ENCODE measurements at regions not wholly inside any gene's neighbourhood (a gene's known extent, or its start where the extent isn't known, plus 50 kb on each side); places are given as distances from the start of the nearest gene placed in this dataset.

DNA sequence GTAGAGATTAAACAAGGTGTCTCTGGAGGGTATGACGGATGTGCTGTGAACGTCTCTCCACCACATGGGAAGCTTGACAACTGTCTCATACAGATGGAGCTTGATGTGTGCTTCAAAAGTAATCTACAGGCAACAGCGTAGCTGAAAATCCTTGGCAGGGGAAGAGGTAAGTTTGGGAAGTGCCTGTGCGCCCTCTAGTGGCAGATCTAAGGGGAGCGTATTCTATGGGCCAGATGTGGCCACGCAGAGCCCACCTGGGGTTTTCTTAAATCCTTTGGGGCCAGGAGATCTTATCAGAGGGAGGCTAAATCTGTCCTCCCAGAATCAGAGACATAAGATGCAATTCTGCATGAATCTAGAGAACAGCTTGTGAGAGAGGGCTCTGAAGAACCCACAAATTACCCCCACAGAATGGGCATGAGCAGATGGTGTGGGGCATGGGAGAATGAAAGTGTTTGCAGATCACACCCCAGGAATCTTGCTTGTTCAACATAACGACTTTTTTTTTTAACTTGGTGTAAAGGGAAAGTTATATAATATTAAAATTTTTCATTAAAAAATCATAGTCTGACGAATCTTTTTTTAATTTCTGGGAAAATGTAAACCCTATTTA is 91.2 kb upstream of the MPP7 start:
- Histone ChIP-seq H3F3A (replicated peaks; ENCODE audit: low read depth) (no peaks in the 10 kb centered on the region), H3K27me3 (ENCODE audit: insufficient read depth) (no peaks in the 10 kb centered on the region), H3K36me3 (ENCODE audit: insufficient read depth) (no peaks in the 10 kb centered on the region), H3K79me2 (replicated peaks; ENCODE audit: insufficient read depth) (no peaks in the 10 kb centered on the region), H3K9me2 (ENCODE audit: insufficient read depth) (no peaks in the 10 kb centered on the region), H3K4me2 (no peak overlapping the region), H3K4me3 (no peak overlapping the region), H3K27ac (ENCODE audit: low read depth) (no peak overlapping the region), H2AFZ (0 out of 2 replicates have a peak overlapping the region, but pooled peaks have one; percentile 79), H3K4me1 (ENCODE audit: insufficient read depth) (no peaks in the 10 kb centered on the region), H4K20me1 (replicated peaks; ENCODE audit: insufficient read depth) (no peaks in the 10 kb centered on the region)
- Mint-ChIP-seq H3K27me3 (ENCODE audit: insufficient read depth, low read depth, poor library complexity) (peaks cover 2% of the 10 kb centered on the region), H3K9me3 (peaks cover 8% of the 10 kb centered on the region), H3K4me3 (no peak overlapping the region), H3K36me3 (ENCODE audit: low read depth) (peaks cover 5% of the 10 kb centered on the region; the same call in 2 of the 3 replicates), H3K4me1 (peaks cover 4% of the 10 kb centered on the region; the same call in 2 of the 3 replicates), H3K27ac (no peak overlapping the region)
- no peak for TF ChIP-seq POLR2AphosphoS5 (IDR thresholded peaks at IDR 0.05; ENCODE audit: low read depth)
- TF ChIP-seq, protein P1, sequence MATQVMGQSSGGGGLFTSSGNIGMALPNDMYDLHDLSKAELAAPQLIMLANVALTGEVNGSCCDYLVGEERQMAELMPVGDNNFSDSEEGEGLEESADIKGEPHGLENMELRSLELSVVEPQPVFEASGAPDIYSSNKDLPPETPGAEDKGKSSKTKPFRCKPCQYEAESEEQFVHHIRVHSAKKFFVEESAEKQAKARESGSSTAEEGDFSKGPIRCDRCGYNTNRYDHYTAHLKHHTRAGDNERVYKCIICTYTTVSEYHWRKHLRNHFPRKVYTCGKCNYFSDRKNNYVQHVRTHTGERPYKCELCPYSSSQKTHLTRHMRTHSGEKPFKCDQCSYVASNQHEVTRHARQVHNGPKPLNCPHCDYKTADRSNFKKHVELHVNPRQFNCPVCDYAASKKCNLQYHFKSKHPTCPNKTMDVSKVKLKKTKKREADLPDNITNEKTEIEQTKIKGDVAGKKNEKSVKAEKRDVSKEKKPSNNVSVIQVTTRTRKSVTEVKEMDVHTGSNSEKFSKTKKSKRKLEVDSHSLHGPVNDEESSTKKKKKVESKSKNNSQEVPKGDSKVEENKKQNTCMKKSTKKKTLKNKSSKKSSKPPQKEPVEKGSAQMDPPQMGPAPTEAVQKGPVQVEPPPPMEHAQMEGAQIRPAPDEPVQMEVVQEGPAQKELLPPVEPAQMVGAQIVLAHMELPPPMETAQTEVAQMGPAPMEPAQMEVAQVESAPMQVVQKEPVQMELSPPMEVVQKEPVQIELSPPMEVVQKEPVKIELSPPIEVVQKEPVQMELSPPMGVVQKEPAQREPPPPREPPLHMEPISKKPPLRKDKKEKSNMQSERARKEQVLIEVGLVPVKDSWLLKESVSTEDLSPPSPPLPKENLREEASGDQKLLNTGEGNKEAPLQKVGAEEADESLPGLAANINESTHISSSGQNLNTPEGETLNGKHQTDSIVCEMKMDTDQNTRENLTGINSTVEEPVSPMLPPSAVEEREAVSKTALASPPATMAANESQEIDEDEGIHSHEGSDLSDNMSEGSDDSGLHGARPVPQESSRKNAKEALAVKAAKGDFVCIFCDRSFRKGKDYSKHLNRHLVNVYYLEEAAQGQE (IDR thresholded peaks at IDR 0.05; ENCODE audit: unreplicated experiment) = no peak
- TF ChIP-seq, protein P2, sequence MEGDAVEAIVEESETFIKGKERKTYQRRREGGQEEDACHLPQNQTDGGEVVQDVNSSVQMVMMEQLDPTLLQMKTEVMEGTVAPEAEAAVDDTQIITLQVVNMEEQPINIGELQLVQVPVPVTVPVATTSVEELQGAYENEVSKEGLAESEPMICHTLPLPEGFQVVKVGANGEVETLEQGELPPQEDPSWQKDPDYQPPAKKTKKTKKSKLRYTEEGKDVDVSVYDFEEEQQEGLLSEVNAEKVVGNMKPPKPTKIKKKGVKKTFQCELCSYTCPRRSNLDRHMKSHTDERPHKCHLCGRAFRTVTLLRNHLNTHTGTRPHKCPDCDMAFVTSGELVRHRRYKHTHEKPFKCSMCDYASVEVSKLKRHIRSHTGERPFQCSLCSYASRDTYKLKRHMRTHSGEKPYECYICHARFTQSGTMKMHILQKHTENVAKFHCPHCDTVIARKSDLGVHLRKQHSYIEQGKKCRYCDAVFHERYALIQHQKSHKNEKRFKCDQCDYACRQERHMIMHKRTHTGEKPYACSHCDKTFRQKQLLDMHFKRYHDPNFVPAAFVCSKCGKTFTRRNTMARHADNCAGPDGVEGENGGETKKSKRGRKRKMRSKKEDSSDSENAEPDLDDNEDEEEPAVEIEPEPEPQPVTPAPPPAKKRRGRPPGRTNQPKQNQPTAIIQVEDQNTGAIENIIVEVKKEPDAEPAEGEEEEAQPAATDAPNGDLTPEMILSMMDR (conservative IDR thresholded peaks at IDR 0.05; ENCODE audit: low read depth in 2 of 2) = peak; percentile 94 to 98
- DNase-seq (ENCODE audit: low spot score) (peak; percentile 89), ATAC-seq (peak; percentile 98)

DNA sequence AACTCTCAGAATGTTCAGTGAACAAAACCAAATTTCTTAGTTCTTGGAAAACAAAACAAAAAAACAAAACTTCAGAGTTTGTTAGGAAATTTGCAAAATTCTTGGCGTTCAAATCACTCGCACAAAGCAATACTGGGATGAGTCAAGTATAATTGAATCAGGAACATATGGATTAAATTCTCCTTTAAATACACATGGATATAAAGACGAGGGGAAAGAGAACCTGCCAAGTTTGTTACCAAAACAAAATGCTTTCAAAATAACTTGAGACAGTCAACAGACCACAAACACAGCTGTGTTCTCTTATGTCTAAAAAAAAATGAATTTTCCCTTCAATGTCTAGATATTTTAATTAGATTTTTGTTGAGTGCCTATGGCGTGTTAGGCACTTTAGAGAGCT is 93.5 kb upstream of the MPP7 start:
- no peak overlapping the region for H3K4me3 ChIP-seq
- H3K9me2 ChIP-seq (ENCODE audit: insufficient read depth) = no peaks in the 10 kb centered on the region
- no peak overlapping the region for H3K4me2 ChIP-seq
- Mint-ChIP-seq H3K27me3 (ENCODE audit: insufficient read depth, low read depth, poor library complexity) (peaks cover 5% of the 10 kb centered on the region), H3K4me1 (peaks cover 4% of the 10 kb centered on the region; the same call in 2 of the 3 replicates), H3K4me3 (no peak overlapping the region), H3K27ac (no peak overlapping the region), H3K9me3 (0 out of 3 replicates have a peak, but pooled peaks cover 1% of the 10 kb centered on the region), H3K36me3 (ENCODE audit: low read depth) (no peaks in the 10 kb centered on the region)
- no peaks in the 10 kb centered on the region for H3K27me3 ChIP-seq (ENCODE audit: insufficient read depth)
- H3F3A ChIP-seq (replicated peaks; ENCODE audit: low read depth) = no peaks in the 10 kb centered on the region
- H4K20me1 ChIP-seq (replicated peaks; ENCODE audit: insufficient read depth) = no peaks in the 10 kb centered on the region
- DNase-seq (ENCODE audit: low spot score) = no peak
- no peak overlapping the region for H3K27ac ChIP-seq (ENCODE audit: low read depth)
- H3K36me3 ChIP-seq (ENCODE audit: insufficient read depth) = no peaks in the 10 kb centered on the region
- H2AFZ ChIP-seq = no peak overlapping the region
- no peaks in the 10 kb centered on the region for H3K4me1 ChIP-seq (ENCODE audit: insufficient read depth)
- no peak for ATAC-seq
- no peaks in the 10 kb centered on the region for H3K79me2 ChIP-seq (replicated peaks; ENCODE audit: insufficient read depth)
- TF ChIP-seq, protein P3, sequence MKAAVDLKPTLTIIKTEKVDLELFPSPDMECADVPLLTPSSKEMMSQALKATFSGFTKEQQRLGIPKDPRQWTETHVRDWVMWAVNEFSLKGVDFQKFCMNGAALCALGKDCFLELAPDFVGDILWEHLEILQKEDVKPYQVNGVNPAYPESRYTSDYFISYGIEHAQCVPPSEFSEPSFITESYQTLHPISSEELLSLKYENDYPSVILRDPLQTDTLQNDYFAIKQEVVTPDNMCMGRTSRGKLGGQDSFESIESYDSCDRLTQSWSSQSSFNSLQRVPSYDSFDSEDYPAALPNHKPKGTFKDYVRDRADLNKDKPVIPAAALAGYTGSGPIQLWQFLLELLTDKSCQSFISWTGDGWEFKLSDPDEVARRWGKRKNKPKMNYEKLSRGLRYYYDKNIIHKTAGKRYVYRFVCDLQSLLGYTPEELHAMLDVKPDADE (IDR thresholded peaks at IDR 0.05) = no peak
- no peak for TF ChIP-seq EZH2 (IDR thresholded peaks at IDR 0.05; ENCODE audit: low read depth, unreplicated experiment)
- TF ChIP-seq ZNF331 (CRISPR knock-in tag; IDR thresholded peaks at IDR 0.05; ENCODE audit: low read depth) = no peak
- TF ChIP-seq, protein P2 (conservative IDR thresholded peaks at IDR 0.05; ENCODE audit: low read depth in 2 of 2) = no peak
- TF ChIP-seq NANOG (IDR thresholded peaks at IDR 0.05; ENCODE audit: borderline replicate concordance) = no peak
- no peak for TF ChIP-seq JUNB (IDR thresholded peaks at IDR 0.05; ENCODE audit: unreplicated experiment)
- TF ChIP-seq POLR2AphosphoS5 (IDR thresholded peaks at IDR 0.05; ENCODE audit: low read depth) = no peak
- TF ChIP-seq CREB1 (CRISPR knock-in tag; IDR thresholded peaks at IDR 0.05; ENCODE audit: low read depth) = no peak
- TF ChIP-seq ZNF114 (CRISPR knock-in tag; IDR thresholded peaks at IDR 0.05) = no peak
